ENCODE measurements at regions not wholly inside any gene's neighbourhood (a gene's known extent, or its start where the extent isn't known, plus 50 kb on each side); places are given as distances from the start of the nearest gene placed in this dataset.

GRCh38 chr6:95815389-95816056 lies 200.3 kb upstream of the FUT9 start:
- DNase-seq = peak; percentile 17 to 28
- H3K4me3 ChIP-seq = no peak overlapping the region
- no peaks in the 10 kb centered on the region for H3K4me1 ChIP-seq
- no peaks in the 10 kb centered on the region for H3K9me3 ChIP-seq
- TF ChIP-seq CTCF (IDR thresholded peaks at IDR 0.05) (no peak), POLR2AphosphoS5 (IDR thresholded peaks at IDR 0.05) (no peak), EP300 (IDR thresholded peaks at IDR 0.05) (no peak), POLR2A (IDR thresholded peaks at IDR 0.05) (no peak)
- intact Hi-C loops (cut with DNase I; ENCODE audit: low total_unique reads) = no loop called here
- H3K27ac ChIP-seq = no peak overlapping the region
- 33 to 49% (median 45%) methylated on average over 3 of the region's 3 CpGs for WGBS, 5 donors
- H3K36me3 ChIP-seq = no peaks in the 10 kb centered on the region
- H3K27me3 ChIP-seq = no peaks in the 10 kb centered on the region

- no peak for DNase-seq
- 45 to 51% (median 49%) methylated on average over 4 of the region's 4 CpGs for WGBS, 5 donors
- TF ChIP-seq POLR2A (IDR thresholded peaks at IDR 0.05) (no peak), CTCF (IDR thresholded peaks at IDR 0.05) (no peak), EP300 (IDR thresholded peaks at IDR 0.05) (no peak), POLR2AphosphoS5 (IDR thresholded peaks at IDR 0.05) (no peak)
- no peaks in the 10 kb centered on the region for H3K9me3 ChIP-seq
- intact Hi-C loops (cut with DNase I; ENCODE audit: low total_unique reads) = no loop called here
- H3K4me1 ChIP-seq = no peaks in the 10 kb centered on the region
- H3K4me3 ChIP-seq = no peak overlapping the region
- no peaks in the 10 kb centered on the region for H3K36me3 ChIP-seq
- H3K27me3 ChIP-seq = no peaks in the 10 kb centered on the region
- H3K27ac ChIP-seq = no peak overlapping the region
These were observed 196.3 kb upstream of the FUT9 start for GRCh38 chr6:95819461-95819860.

GRCh38 chr6:95819939-95820338 lies 195.8 kb upstream of the FUT9 start:
- H3K9me3 ChIP-seq = peaks cover 0 to 4% (median 0%) of the 10 kb centered on the region in 4 donors
- TF ChIP-seq EP300 (IDR thresholded peaks at IDR 0.05) (no peak), CTCF (IDR thresholded peaks at IDR 0.05) (no peak), POLR2A (IDR thresholded peaks at IDR 0.05) (no peak), POLR2AphosphoS5 (IDR thresholded peaks at IDR 0.05) (no peak)
- H3K27me3 ChIP-seq = no peaks in the 10 kb centered on the region
- intact Hi-C loops (cut with DNase I; ENCODE audit: low total_unique reads) = no loop called here
- no peak for DNase-seq
- H3K27ac ChIP-seq = no peak overlapping the region
- no peaks in the 10 kb centered on the region for H3K4me1 ChIP-seq
- no peaks in the 10 kb centered on the region for H3K36me3 ChIP-seq
- WGBS, 5 donors = 71 to 97% (median 82%) methylated on average over 2 of the region's 2 CpGs
- no peak overlapping the region for H3K4me3 ChIP-seq

GRCh38 chr6:95830859-95831557 lies 184.8 kb upstream of the FUT9 start:
- no peak for DNase-seq
- no peak overlapping the region for H3K27ac ChIP-seq
- TF ChIP-seq CTCF (IDR thresholded peaks at IDR 0.05) (no peak), POLR2A (IDR thresholded peaks at IDR 0.05) (no peak), EP300 (IDR thresholded peaks at IDR 0.05) (no peak), POLR2AphosphoS5 (IDR thresholded peaks at IDR 0.05) (no peak)
- H3K27me3 ChIP-seq = no peaks in the 10 kb centered on the region
- intact Hi-C loops (cut with DNase I; ENCODE audit: low total_unique reads) = no loop called here
- 60 to 80% (median 78%) methylated on average over 3 of the region's 3 CpGs for WGBS, 5 donors
- H3K4me1 ChIP-seq = no peaks in the 10 kb centered on the region
- H3K4me3 ChIP-seq = no peak overlapping the region
- no peaks in the 10 kb centered on the region for H3K9me3 ChIP-seq
- H3K36me3 ChIP-seq = no peaks in the 10 kb centered on the region

All from stomach (tissue), 8 donors.